Coronary artery (tissue), 2 donors: ENCODE measurements at regions not wholly inside any gene's neighbourhood (a gene's known extent, or its start where the extent isn't known, plus 50 kb on each side); places are given as distances from the start of the nearest gene placed in this dataset.
"Not testable (repeated sequence)": the region's sequence is repeated elsewhere in the genome, so short reads cannot be mapped to it uniquely, and the experiment has no call there.

ENCODE experiments used
- DNase-seq: peaks from one replicate; pipeline ENCODE4 v3.0.0-alpha.2; 2017; ENCODE audit warnings: low spot score
- H3K27ac ChIP-seq, 2 donors: fragments of 200-600 bp; sonication (generic); one replicate each; pipeline ENCODE4 v1.5.1; 2016 to 2019
- H3K4me3 ChIP-seq: fragments of 200-600 bp; sonication (generic); 2 replicates; pipeline ENCODE4 v1.5.1; 2016; ENCODE audit warnings: mild to moderate bottlenecking, moderate library complexity
- TF ChIP-seq, protein P1 (sequence below): fragments of 200-600 bp; sonication (generic); IDR thresholded peaks from one replicate; pipeline ENCODE4 v1.5.1; 2019; ENCODE audit warnings: antibody characterized with exemption

GRCh38 chr11:71165771-71166170, 86.6 kb downstream of the SHANK2 start:
- H3K4me3 ChIP-seq = no peak overlapping the region
- TF ChIP-seq, protein P1, sequence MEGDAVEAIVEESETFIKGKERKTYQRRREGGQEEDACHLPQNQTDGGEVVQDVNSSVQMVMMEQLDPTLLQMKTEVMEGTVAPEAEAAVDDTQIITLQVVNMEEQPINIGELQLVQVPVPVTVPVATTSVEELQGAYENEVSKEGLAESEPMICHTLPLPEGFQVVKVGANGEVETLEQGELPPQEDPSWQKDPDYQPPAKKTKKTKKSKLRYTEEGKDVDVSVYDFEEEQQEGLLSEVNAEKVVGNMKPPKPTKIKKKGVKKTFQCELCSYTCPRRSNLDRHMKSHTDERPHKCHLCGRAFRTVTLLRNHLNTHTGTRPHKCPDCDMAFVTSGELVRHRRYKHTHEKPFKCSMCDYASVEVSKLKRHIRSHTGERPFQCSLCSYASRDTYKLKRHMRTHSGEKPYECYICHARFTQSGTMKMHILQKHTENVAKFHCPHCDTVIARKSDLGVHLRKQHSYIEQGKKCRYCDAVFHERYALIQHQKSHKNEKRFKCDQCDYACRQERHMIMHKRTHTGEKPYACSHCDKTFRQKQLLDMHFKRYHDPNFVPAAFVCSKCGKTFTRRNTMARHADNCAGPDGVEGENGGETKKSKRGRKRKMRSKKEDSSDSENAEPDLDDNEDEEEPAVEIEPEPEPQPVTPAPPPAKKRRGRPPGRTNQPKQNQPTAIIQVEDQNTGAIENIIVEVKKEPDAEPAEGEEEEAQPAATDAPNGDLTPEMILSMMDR = no peak
- peak; percentile 52 for DNase-seq
- H3K27ac ChIP-seq = no peak overlapping the region

- Histone ChIP-seq H3K27ac (no peak overlapping the region), H3K4me3 (no peak overlapping the region)
- TF ChIP-seq, protein P1 = no peak
- peak; percentile 12 for DNase-seq
Observed at GRCh38 chr11:71164621-71165020, 87.8 kb downstream of the SHANK2 start.

DNA sequence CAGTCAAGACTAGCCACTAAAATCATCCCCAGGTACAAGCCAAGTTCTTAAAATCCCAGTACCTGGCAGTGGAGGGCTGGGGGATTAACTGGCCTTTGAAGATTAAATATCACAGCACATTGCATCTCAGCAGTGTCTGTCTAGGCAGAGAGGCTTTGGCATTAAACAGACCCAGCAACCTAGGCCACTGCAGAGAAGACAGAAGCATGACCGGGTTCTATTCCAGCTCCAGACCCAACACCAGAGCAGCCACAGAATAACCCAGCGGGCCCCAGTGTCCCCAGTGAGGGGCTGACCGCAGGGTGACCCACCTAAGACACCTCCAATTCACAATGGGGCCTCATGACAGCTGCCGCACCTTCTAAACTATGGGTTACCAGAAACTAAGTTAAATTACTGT, 88.2 kb downstream of the SHANK2 start:
- H3K4me3 ChIP-seq = no peak overlapping the region
- TF ChIP-seq, protein P1 = no peak
- H3K27ac ChIP-seq = no peak overlapping the region
- DNase-seq = peak; percentile 31

DNA sequence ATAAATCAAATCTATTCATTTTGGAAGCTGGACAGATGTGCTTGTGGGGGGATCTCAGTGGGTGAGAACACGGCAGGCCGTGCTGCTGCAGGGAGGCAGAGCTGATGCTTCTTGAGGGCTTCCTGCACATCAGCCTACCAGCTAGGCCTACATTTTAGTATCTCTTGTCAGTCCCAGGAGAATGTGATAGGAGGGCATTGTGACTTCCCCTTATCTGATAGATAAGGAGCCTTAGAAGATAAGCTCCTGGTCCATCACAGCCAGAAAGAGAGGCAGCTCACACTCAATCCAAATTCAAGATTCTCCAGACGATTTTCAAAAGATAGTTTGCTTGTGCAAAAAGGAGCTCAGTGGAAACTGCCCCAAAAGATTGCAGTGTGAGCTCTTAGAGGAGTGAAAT, 89.0 kb downstream of the SHANK2 start:
- no peak for DNase-seq
- no peak overlapping the region for H3K27ac ChIP-seq
- TF ChIP-seq, protein P1 = no peak
- H3K4me3 ChIP-seq = no peak overlapping the region

DNA sequence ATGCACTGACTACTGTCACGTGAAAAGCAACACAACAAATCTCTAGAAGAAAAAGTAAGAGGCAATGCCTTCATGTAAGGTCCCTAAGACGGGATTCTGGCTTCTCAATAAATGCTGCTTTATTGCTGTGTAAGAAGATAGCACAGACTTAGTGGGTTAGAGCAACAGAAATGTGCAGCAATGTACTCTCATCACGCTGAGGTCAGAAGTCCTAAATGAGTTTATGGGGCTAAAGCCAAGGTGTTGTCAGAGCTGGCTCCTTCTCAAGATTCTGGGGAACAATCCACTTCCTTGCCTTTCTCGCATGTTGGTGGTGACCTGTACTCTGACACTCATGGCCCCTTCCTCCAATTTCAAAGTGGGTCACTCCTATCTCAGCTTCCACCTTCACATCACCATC, 93.4 kb downstream of the SHANK2 start:
- Histone ChIP-seq H3K27ac (no peak overlapping the region), H3K4me3 (no peak overlapping the region)
- TF ChIP-seq, protein P1 = no peak
- peak; percentile 29 for DNase-seq

GRCh38 chr11:71157676-71158075, 94.7 kb downstream of the SHANK2 start:
- not testable (repeated sequence) for H3K4me3 ChIP-seq, H3K27ac ChIP-seq
- DNase-seq = peak; percentile 65

DNA sequence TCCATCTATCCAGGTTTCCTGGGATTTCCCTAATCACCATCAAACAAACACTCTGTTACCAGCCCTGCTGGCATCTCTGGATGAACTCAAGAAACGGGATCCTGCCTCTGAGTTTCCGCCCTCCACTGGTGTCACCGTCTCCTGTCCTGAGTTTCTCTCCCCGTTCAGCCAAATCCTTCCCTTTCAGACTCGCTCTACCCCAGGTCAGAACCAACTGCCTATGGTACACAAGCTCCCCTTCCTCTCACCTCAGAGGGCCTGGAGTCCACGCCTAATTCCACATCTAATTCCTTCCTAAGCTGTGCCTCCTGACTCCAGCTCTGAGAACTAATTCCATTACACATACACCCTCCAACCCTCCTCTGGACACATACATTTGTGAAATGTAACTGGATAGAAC, 96.1 kb downstream of the SHANK2 start:
- no peak overlapping the region for H3K27ac ChIP-seq
- DNase-seq = peak; percentile 16
- H3K4me3 ChIP-seq = no peak overlapping the region
- TF ChIP-seq, protein P1 = no peak

GRCh38 chr11:71155846-71156245, 96.5 kb downstream of the SHANK2 start:
- DNase-seq = peak; percentile 57
- no peak overlapping the region for H3K4me3 ChIP-seq
- TF ChIP-seq, protein P1 = no peak
- no peak overlapping the region for H3K27ac ChIP-seq
